SK-N-SH treated with all-trans-retinoic acid at 6 μM for 48 hours (cell line): ENCODE measurements at regions not wholly inside any gene's neighbourhood (a gene's known extent, or its start where the extent isn't known, plus 50 kb on each side); places are given as distances from the start of the nearest gene placed in this dataset.

Source experiments
- ATAC-seq: fragments of 200-7000 bp; cut with Tn5 transposase; 3 replicates; pipeline ENCODE4 v1.9.1; 2020; ENCODE audit warnings: mild to moderate bottlenecking, moderate library complexity
- ARNTL ChIP-seq: fragments of 450-650 bp; formaldehyde crosslinking; IDR thresholded peaks from 2 replicates; pipeline ENCODE4 v1.5.0; 2020; ENCODE audit warnings: low read depth, mild to moderate bottlenecking, moderate library complexity, borderline replicate concordance
- BACH2 ChIP-seq: fragments of 250-450 bp; sonication (Bioruptor Pico); IDR thresholded peaks from 2 replicates; pipeline ENCODE4 v1.9.0; 2021; ENCODE audit warnings: mild to moderate bottlenecking, borderline replicate concordance
- CSDC2 ChIP-seq: fragments of 250-450 bp; sonication (Bioruptor Pico); IDR thresholded peaks from 2 replicates; pipeline ENCODE4 v1.5.0; 2020; ENCODE audit warnings: mild to moderate bottlenecking, moderate library complexity
- ESRRG ChIP-seq: fragments of 250-450 bp; sonication (Bioruptor Pico); IDR thresholded peaks from 2 replicates; pipeline ENCODE4 v1.6.1; 2021; ENCODE audit warnings: mild to moderate bottlenecking
- GLIS3 ChIP-seq: fragments of 250-450 bp; sonication (Bioruptor Pico); IDR thresholded peaks from 2 replicates; pipeline ENCODE4 v1.5.0; 2020; ENCODE audit warnings: mild to moderate bottlenecking, moderate library complexity
- ISL1 ChIP-seq: fragments of 250-450 bp; sonication (Bioruptor Pico); IDR thresholded peaks from 2 replicates; pipeline ENCODE4 v2.1.2; 2022; ENCODE audit warnings: mild to moderate bottlenecking, moderate library complexity
- OSR1 ChIP-seq: fragments of 250-450 bp; sonication (Bioruptor Pico); IDR thresholded peaks from 2 replicates; pipeline ENCODE4 v1.8.0; 2022; ENCODE audit warnings: moderate library complexity, mild to moderate bottlenecking, inconsistent platforms
- PPARA ChIP-seq: fragments of 250-450 bp; sonication (Bioruptor Pico); IDR thresholded peaks from 2 replicates; pipeline ENCODE4 v1.5.0; 2020; ENCODE audit warnings: mild to moderate bottlenecking, borderline replicate concordance
- RARB ChIP-seq: fragments of 250-450 bp; sonication (Bioruptor Pico); IDR thresholded peaks from 2 replicates; pipeline ENCODE4 v1.8.0; 2021; ENCODE audit warnings: mild to moderate bottlenecking, moderate library complexity
- SNAI2 ChIP-seq: fragments of 250-450 bp; sonication (Bioruptor Pico); IDR thresholded peaks from 2 replicates; pipeline ENCODE4 v1.5.0; 2020; ENCODE audit warnings: mild to moderate bottlenecking, moderate library complexity
- TCF4 ChIP-seq: fragments of 250-450 bp; sonication (Bioruptor Pico); IDR thresholded peaks from 2 replicates; pipeline ENCODE4 v1.8.0; 2021; ENCODE audit warnings: mild to moderate bottlenecking, moderate library complexity, borderline replicate concordance
- TOX ChIP-seq: fragments of 250-450 bp; sonication (Bioruptor Pico); IDR thresholded peaks from 2 replicates; pipeline ENCODE4 v1.8.0; 2021; ENCODE audit warnings: mild to moderate bottlenecking, moderate library complexity, borderline replicate concordance
- ZFP3 ChIP-seq: fragments of 250-450 bp; sonication (Bioruptor Pico); IDR thresholded peaks from 2 replicates; pipeline ENCODE4 v1.5.0; 2020; ENCODE audit warnings: mild to moderate bottlenecking, moderate library complexity
- ZFP30 ChIP-seq: fragments of 450-650 bp; formaldehyde crosslinking; IDR thresholded peaks from 2 replicates; pipeline ENCODE4 v1.5.0; 2022; ENCODE audit warnings: mild to moderate bottlenecking, moderate library complexity
- ZNF565 ChIP-seq: fragments of 450-650 bp; formaldehyde crosslinking; conservative IDR thresholded peaks from 2 replicates; pipeline ENCODE4 v1.5.0; 2020; ENCODE audit warnings: low read depth, mild to moderate bottlenecking, moderate library complexity
- ZNF70 ChIP-seq: fragments of 450-650 bp; formaldehyde crosslinking; IDR thresholded peaks from 2 replicates; pipeline ENCODE4 v1.5.0; 2020; ENCODE audit warnings: mild to moderate bottlenecking, moderate library complexity
- TF ChIP-seq, protein P1 (sequence below): fragments of 250-450 bp; sonication (Bioruptor Pico); IDR thresholded peaks from 2 replicates; pipeline ENCODE4 v1.5.1; 2021; ENCODE audit warnings: mild to moderate bottlenecking, moderate library complexity
- TF ChIP-seq, protein P2 (sequence below): fragments of 250-450 bp; sonication (Bioruptor Pico); IDR thresholded peaks from 2 replicates; pipeline ENCODE4 v1.8.0; 2020; ENCODE audit warnings: mild to moderate bottlenecking, moderate library complexity, borderline replicate concordance
- TF ChIP-seq, protein P3 (sequence below): fragments of 250-450 bp; sonication (Bioruptor Pico); IDR thresholded peaks from 2 replicates; pipeline ENCODE4 v1.8.0; 2021; ENCODE audit warnings: low read depth, mild to moderate bottlenecking, moderate library complexity, borderline replicate concordance
- TF ChIP-seq, protein P4 (sequence below): fragments of 250-450 bp; sonication (Bioruptor Pico); IDR thresholded peaks from 2 replicates; pipeline ENCODE4 v1.5.1; 2020; ENCODE audit warnings: low read depth, mild to moderate bottlenecking, moderate library complexity
- TF ChIP-seq, protein P5 (sequence below): fragments of 250-450 bp; sonication (Bioruptor Pico); IDR thresholded peaks from 2 replicates; pipeline ENCODE4 v1.5.0; 2020; ENCODE audit warnings: mild to moderate bottlenecking, moderate library complexity

DNA sequence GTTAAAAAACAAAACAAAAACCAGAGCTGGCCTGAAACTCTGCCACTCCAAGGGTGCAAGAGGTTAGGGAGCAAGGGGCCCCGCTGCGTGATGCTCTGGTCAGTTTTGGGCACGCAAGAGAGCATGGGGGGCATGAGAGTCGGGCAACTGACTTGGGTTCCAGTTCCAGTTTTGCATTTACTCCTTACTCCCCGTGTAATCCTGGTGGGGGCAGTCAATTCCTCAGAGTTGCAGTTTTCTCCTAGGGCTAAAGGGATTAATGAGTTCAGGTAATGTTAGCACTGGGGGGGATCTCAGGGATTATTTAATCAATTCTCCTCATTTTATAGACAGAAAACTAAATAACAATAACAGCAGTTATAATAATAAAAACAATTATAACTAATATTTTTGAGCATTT is 72.9 kb upstream of the PMFBP1 start:
- ATAC-seq = no peak
- no peak for TF ChIP-seq CSDC2 (CRISPR knock-in tag)
- TF ChIP-seq PPARA (CRISPR knock-in tag) = no peak
- no peak for TF ChIP-seq ARNTL (CRISPR knock-in tag)
- TF ChIP-seq, protein P1, sequence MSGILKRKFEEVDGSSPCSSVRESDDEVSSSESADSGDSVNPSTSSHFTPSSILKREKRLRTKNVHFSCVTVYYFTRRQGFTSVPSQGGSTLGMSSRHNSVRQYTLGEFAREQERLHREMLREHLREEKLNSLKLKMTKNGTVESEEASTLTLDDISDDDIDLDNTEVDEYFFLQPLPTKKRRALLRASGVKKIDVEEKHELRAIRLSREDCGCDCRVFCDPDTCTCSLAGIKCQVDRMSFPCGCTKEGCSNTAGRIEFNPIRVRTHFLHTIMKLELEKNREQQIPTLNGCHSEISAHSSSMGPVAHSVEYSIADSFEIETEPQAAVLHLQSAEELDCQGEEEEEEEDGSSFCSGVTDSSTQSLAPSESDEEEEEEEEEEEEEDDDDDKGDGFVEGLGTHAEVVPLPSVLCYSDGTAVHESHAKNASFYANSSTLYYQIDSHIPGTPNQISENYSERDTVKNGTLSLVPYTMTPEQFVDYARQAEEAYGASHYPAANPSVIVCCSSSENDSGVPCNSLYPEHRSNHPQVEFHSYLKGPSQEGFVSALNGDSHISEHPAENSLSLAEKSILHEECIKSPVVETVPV (CRISPR knock-in tag) = no peak
- no peak for TF ChIP-seq ZNF70 (CRISPR knock-in tag)
- TF ChIP-seq, protein P2, sequence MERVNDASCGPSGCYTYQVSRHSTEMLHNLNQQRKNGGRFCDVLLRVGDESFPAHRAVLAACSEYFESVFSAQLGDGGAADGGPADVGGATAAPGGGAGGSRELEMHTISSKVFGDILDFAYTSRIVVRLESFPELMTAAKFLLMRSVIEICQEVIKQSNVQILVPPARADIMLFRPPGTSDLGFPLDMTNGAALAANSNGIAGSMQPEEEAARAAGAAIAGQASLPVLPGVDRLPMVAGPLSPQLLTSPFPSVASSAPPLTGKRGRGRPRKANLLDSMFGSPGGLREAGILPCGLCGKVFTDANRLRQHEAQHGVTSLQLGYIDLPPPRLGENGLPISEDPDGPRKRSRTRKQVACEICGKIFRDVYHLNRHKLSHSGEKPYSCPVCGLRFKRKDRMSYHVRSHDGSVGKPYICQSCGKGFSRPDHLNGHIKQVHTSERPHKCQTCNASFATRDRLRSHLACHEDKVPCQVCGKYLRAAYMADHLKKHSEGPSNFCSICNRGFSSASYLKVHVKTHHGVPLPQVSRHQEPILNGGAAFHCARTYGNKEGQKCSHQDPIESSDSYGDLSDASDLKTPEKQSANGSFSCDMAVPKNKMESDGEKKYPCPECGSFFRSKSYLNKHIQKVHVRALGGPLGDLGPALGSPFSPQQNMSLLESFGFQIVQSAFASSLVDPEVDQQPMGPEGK = no peak
- TF ChIP-seq ZFP3 (CRISPR knock-in tag) = no peak
- no peak for TF ChIP-seq BACH2 (CRISPR knock-in tag)
- TF ChIP-seq GLIS3 (CRISPR knock-in tag) = no peak
- no peak for TF ChIP-seq OSR1
- no peak for TF ChIP-seq ZFP30 (CRISPR knock-in tag)
- no peak for TF ChIP-seq TCF4 (CRISPR knock-in tag)
- TF ChIP-seq, protein P3, sequence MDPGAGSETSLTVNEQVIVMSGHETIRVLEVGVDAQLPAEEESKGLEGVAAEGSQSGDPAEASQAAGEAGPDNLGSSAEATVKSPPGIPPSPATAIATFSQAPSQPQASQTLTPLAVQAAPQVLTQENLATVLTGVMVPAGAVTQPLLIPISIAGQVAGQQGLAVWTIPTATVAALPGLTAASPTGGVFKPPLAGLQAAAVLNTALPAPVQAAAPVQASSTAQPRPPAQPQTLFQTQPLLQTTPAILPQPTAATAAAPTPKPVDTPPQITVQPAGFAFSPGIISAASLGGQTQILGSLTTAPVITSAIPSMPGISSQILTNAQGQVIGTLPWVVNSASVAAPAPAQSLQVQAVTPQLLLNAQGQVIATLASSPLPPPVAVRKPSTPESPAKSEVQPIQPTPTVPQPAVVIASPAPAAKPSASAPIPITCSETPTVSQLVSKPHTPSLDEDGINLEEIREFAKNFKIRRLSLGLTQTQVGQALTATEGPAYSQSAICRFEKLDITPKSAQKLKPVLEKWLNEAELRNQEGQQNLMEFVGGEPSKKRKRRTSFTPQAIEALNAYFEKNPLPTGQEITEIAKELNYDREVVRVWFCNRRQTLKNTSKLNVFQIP (CRISPR knock-in tag) = no peak
- TF ChIP-seq, protein P4, sequence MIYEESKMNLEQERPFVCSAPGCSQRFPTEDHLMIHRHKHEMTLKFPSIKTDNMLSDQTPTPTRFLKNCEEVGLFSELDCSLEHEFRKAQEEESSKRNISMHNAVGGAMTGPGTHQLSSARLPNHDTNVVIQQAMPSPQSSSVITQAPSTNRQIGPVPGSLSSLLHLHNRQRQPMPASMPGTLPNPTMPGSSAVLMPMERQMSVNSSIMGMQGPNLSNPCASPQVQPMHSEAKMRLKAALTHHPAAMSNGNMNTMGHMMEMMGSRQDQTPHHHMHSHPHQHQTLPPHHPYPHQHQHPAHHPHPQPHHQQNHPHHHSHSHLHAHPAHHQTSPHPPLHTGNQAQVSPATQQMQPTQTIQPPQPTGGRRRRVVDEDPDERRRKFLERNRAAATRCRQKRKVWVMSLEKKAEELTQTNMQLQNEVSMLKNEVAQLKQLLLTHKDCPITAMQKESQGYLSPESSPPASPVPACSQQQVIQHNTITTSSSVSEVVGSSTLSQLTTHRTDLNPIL = no peak
- TF ChIP-seq SNAI2 (CRISPR knock-in tag) = no peak
- no peak for TF ChIP-seq ESRRG (CRISPR knock-in tag)
- TF ChIP-seq RARB = no peak

DNA sequence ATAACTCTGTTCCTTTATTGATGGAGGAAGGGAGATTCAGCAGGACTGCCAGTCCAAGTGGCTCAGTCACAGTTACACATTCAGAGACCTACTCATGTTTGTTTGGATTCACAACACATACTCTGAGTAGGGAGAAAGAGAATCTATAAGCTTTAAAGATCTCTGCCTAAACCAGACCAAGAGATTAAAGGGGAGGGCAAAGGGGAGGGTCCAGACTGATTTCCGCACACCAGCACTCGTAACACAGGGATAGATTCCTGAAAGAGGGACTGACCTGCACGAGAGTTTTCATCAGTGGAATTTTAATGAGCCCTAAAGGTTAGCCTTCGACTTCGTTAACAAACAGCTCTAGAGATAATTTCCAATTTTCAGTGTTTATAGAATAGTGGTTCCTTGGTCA is 71.7 kb upstream of the PMFBP1 start:
- ATAC-seq = no peak
- no peak for TF ChIP-seq GLIS3 (CRISPR knock-in tag)
- no peak for TF ChIP-seq BACH2 (CRISPR knock-in tag)
- TF ChIP-seq, protein P4 = no peak
- TF ChIP-seq TOX = no peak
- no peak for TF ChIP-seq ZNF565 (CRISPR knock-in tag)
- TF ChIP-seq, protein P3 (CRISPR knock-in tag) = no peak
- TF ChIP-seq, protein P2 = no peak
- TF ChIP-seq, protein P5, sequence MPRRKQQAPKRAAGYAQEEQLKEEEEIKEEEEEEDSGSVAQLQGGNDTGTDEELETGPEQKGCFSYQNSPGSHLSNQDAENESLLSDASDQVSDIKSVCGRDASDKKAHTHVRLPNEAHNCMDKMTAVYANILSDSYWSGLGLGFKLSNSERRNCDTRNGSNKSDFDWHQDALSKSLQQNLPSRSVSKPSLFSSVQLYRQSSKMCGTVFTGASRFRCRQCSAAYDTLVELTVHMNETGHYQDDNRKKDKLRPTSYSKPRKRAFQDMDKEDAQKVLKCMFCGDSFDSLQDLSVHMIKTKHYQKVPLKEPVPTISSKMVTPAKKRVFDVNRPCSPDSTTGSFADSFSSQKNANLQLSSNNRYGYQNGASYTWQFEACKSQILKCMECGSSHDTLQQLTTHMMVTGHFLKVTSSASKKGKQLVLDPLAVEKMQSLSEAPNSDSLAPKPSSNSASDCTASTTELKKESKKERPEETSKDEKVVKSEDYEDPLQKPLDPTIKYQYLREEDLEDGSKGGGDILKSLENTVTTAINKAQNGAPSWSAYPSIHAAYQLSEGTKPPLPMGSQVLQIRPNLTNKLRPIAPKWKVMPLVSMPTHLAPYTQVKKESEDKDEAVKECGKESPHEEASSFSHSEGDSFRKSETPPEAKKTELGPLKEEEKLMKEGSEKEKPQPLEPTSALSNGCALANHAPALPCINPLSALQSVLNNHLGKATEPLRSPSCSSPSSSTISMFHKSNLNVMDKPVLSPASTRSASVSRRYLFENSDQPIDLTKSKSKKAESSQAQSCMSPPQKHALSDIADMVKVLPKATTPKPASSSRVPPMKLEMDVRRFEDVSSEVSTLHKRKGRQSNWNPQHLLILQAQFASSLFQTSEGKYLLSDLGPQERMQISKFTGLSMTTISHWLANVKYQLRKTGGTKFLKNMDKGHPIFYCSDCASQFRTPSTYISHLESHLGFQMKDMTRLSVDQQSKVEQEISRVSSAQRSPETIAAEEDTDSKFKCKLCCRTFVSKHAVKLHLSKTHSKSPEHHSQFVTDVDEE (CRISPR knock-in tag) = no peak
- no peak for TF ChIP-seq CSDC2 (CRISPR knock-in tag)
- no peak for TF ChIP-seq OSR1
- no peak for TF ChIP-seq SNAI2 (CRISPR knock-in tag)
- no peak for TF ChIP-seq ISL1 (CRISPR knock-in tag)
- TF ChIP-seq RARB = no peak
- TF ChIP-seq, all 23 proteins: peak for 0
